ENCODE measurements at regions not wholly inside any gene's neighbourhood (a gene's known extent, or its start where the extent isn't known, plus 50 kb on each side); places are given as distances from the start of the nearest gene placed in this dataset.

DNA sequence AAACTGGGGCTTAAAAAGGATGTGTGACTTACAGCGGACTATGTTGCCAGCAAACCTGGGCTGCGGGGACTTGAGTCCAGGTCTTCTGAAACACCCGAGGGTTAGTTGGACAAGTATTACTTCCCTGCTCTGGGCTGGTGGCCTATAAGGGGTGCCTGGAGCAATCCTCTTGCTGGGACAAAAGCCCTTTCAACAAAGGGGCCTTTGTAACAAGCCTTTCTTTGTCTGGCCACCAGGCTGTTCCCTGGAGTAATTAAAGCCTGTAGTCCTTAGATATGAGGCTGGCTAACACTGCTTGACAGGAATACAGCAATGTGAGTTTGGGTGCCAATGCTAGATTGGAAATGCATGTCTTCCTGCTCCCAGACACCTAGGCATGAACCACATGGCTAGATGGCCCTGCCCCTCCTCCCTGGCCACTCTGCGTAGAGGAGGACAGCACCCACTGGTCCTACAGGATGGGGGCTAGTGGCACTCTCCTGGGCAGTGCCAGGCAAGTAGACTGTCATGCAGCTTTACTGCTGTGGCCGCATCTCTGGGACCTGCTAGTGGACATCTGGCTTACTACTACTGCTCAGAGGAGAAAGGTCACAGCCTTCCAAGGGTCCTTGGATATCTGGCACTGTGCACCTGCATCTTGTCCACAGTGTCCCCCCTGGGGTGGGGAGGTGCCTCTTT is 343.1 kb downstream of the ZSWIM6 start:
- TF ChIP-seq, protein P1, sequence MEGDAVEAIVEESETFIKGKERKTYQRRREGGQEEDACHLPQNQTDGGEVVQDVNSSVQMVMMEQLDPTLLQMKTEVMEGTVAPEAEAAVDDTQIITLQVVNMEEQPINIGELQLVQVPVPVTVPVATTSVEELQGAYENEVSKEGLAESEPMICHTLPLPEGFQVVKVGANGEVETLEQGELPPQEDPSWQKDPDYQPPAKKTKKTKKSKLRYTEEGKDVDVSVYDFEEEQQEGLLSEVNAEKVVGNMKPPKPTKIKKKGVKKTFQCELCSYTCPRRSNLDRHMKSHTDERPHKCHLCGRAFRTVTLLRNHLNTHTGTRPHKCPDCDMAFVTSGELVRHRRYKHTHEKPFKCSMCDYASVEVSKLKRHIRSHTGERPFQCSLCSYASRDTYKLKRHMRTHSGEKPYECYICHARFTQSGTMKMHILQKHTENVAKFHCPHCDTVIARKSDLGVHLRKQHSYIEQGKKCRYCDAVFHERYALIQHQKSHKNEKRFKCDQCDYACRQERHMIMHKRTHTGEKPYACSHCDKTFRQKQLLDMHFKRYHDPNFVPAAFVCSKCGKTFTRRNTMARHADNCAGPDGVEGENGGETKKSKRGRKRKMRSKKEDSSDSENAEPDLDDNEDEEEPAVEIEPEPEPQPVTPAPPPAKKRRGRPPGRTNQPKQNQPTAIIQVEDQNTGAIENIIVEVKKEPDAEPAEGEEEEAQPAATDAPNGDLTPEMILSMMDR (IDR thresholded peaks at IDR 0.05), result no peak
- TF ChIP-seq SMC3 (IDR thresholded peaks at IDR 0.05; ENCODE audit: low read depth, low read length) (no peak), POLR2AphosphoS5 (IDR thresholded peaks at IDR 0.05; ENCODE audit: low read depth, low read length) (no peak), EZH2phosphoT487 (IDR thresholded peaks at IDR 0.05; ENCODE audit: borderline replicate concordance, low read depth) (no peak), EP300 (IDR thresholded peaks at IDR 0.05; ENCODE audit: borderline replicate concordance in 1 of 2, low read depth in 1 of 2, low read length in 1 of 2) (no peak), NRF1 (IDR thresholded peaks at IDR 0.05; ENCODE audit: low read depth, low read length) (no peak), FOXM1 (IDR thresholded peaks at IDR 0.05; ENCODE audit: low read depth) (no peak)
- TF ChIP-seq, protein P2, sequence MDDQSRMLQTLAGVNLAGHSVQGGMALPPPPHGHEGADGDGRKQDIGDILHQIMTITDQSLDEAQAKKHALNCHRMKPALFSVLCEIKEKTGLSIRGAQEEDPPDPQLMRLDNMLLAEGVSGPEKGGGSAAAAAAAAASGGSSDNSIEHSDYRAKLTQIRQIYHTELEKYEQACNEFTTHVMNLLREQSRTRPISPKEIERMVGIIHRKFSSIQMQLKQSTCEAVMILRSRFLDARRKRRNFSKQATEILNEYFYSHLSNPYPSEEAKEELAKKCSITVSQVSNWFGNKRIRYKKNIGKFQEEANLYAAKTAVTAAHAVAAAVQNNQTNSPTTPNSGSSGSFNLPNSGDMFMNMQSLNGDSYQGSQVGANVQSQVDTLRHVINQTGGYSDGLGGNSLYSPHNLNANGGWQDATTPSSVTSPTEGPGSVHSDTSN (IDR thresholded peaks at IDR 0.05), result no peak
- TF ChIP-seq, protein P3, sequence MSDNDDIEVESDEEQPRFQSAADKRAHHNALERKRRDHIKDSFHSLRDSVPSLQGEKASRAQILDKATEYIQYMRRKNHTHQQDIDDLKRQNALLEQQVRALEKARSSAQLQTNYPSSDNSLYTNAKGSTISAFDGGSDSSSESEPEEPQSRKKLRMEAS (IDR thresholded peaks at IDR 0.05; ENCODE audit: low read depth), result no peak
- TF ChIP-seq, protein P4, sequence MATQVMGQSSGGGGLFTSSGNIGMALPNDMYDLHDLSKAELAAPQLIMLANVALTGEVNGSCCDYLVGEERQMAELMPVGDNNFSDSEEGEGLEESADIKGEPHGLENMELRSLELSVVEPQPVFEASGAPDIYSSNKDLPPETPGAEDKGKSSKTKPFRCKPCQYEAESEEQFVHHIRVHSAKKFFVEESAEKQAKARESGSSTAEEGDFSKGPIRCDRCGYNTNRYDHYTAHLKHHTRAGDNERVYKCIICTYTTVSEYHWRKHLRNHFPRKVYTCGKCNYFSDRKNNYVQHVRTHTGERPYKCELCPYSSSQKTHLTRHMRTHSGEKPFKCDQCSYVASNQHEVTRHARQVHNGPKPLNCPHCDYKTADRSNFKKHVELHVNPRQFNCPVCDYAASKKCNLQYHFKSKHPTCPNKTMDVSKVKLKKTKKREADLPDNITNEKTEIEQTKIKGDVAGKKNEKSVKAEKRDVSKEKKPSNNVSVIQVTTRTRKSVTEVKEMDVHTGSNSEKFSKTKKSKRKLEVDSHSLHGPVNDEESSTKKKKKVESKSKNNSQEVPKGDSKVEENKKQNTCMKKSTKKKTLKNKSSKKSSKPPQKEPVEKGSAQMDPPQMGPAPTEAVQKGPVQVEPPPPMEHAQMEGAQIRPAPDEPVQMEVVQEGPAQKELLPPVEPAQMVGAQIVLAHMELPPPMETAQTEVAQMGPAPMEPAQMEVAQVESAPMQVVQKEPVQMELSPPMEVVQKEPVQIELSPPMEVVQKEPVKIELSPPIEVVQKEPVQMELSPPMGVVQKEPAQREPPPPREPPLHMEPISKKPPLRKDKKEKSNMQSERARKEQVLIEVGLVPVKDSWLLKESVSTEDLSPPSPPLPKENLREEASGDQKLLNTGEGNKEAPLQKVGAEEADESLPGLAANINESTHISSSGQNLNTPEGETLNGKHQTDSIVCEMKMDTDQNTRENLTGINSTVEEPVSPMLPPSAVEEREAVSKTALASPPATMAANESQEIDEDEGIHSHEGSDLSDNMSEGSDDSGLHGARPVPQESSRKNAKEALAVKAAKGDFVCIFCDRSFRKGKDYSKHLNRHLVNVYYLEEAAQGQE (IDR thresholded peaks at IDR 0.05; ENCODE audit: low read depth, low read length), result no peak
- TF ChIP-seq, protein P5, sequence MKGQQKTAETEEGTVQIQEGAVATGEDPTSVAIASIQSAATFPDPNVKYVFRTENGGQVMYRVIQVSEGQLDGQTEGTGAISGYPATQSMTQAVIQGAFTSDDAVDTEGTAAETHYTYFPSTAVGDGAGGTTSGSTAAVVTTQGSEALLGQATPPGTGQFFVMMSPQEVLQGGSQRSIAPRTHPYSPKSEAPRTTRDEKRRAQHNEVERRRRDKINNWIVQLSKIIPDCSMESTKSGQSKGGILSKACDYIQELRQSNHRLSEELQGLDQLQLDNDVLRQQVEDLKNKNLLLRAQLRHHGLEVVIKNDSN (IDR thresholded peaks at IDR 0.05; ENCODE audit: borderline replicate concordance, low read depth), result no peak
